Esophagus muscularis mucosa (tissue), 3 donors: ENCODE measurements at regions not wholly inside any gene's neighbourhood (a gene's known extent, or its start where the extent isn't known, plus 50 kb on each side); places are given as distances from the start of the nearest gene placed in this dataset.

Source experiments
- CTCF ChIP-seq, 3 experiments: fragments of 200-600 bp in 2 of 3; fragments of 450-650 bp in 1 of 3; sonication (generic) in 2 of 3; IDR thresholded peaks; one replicate each; pipeline ENCODE4 v1.5.1; 2017 to 2019; ENCODE audit warnings: antibody characterized with exemption in 3 of 3, mild to moderate bottlenecking in 2 of 3, moderate library complexity in 1 of 3
- POLR2A ChIP-seq: fragments of 450-650 bp; IDR thresholded peaks from one replicate; pipeline ENCODE4 v1.6.1; 2017; ENCODE audit warnings: antibody characterized with exemption, moderate library complexity, mild to moderate bottlenecking, low read depth

- TF ChIP-seq CTCF (IDR thresholded peaks at IDR 0.05) (no peak), POLR2A (no peak)
These were observed 207.0 kb downstream of the GLI2 start for GRCh38 chr2:120942658-120943057.
